GM18951 (cell line): ENCODE measurements at regions not wholly inside any gene's neighbourhood (a gene's known extent, or its start where the extent isn't known, plus 50 kb on each side); places are given as distances from the start of the nearest gene placed in this dataset.

Source experiments
- POLR2A ChIP-seq: IDR thresholded peaks from 4 replicates; pipeline ENCODE4 v1.6.1; 2011; ENCODE audit warnings: mild to moderate bottlenecking; ENCODE audit not compliant: insufficient read length, insufficient read depth; ENCODE audit errors: extremely low read depth
- in situ Hi-C: fragments of 300-500 bp; cut with MboI; formaldehyde crosslinking; loops from one replicate; pipeline ENCODE4 v1.12.0; 2022; ENCODE audit warnings: low sequenced_read_pairs, mixed read lengths, inconsistent platforms; ENCODE audit not compliant: unreplicated experiment

- in situ Hi-C loops = no loop called here
Observed at GRCh38 chr2:2847209-2847676, 516.2 kb upstream of the MYT1L start.

GRCh38 chr2:2846332-2847208, 515.5 kb upstream of the MYT1L start:
- in situ Hi-C loops = no loop called here
- TF ChIP-seq POLR2A = no peak

More at GRCh38 chr2:2847209-2847676, 516.2 kb upstream of the MYT1L start:
- TF ChIP-seq POLR2A = no peak

GRCh38 chr2:2845806-2846315, 514.8 kb upstream of the MYT1L start:
- TF ChIP-seq POLR2A = no peak
- in situ Hi-C loops = no loop called here

- TF ChIP-seq POLR2A = no peak
- in situ Hi-C loops = no loop called here
Observed at GRCh38 chr2:2845267-2845666, 514.2 kb upstream of the MYT1L start.

DNA sequence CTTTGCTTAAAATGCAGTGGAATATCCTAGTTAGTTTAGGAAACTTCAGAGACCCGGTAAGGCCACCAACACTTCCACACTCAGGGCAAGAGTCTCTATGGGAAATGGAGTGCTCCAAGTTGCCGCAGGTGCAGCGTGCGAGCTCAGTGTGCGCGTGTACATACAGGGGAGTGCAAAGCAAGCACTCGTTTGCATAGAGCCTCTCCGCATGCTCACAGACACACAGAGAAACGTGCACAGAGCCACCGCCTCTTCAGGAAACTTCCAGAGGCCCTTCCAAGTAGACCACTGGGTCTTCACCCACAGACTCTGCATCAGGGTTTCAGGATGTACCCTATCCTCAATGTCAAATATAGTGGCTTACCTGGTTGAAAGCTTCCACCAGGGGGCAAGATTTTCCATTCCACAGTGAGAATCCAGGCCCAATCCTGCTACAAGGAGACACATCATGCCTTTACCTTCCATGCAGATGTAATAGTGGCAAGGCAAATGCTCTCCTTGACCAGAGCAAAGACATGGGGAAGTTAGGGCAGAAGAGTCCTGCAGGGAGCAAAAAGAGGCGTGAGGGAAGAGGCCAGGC, 513.0 kb upstream of the MYT1L start:
- TF ChIP-seq POLR2A = no peak
- in situ Hi-C loops = no loop called here

DNA sequence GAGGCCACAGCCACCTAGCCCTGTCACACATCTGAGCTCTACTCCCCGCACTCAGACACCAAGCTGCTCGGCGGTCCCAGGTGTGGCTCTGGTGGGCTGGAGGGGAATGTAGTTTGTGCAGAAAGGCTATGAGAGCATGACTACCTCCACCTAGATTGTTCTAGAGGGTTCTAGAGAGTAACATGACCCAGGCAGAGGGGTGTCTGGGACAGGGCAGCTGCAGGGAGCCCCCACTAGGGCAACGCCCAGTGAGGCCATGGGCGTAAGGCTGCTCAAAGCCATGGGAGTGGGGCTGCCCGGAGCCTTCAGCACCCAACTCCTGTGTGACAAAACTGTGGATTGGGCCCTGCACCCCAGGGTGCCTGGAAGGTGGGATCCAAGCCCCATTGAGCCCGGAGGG, 511.4 kb upstream of the MYT1L start:
- in situ Hi-C loops = no loop called here

DNA sequence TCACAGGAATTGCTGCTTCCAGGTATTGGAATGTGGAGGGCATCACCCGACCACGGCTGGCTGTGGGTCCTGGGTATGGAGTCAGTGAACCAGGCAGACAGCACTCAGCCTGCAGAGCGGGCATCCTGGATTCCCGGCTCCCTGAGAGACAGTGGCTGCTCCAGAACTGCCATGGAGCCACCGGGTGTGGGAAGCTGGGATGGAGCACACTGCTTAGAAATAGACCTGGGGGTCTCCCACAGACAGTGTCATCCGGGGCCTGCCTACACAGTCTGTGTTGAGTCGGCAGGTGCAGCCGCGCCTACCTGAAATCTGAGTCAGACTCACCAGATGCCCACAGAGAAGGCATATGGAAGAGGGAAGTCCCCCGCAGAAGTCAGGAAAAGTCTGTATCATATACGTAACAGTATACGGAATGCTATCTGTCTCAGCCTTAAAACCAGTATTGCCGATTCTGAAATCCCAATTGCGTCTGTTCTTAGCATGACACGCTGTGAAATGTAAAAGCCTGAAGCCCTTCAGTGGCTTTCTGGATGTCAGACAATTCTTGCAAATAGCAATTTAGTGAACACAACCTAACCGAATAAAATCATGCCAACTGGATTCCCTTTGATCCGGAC, 509.7 kb upstream of the MYT1L start:
- TF ChIP-seq POLR2A = no peak
- in situ Hi-C loops = no loop called here

More for the DNA sequence above, 511.4 kb upstream of the MYT1L start:
- TF ChIP-seq POLR2A = no peak

DNA sequence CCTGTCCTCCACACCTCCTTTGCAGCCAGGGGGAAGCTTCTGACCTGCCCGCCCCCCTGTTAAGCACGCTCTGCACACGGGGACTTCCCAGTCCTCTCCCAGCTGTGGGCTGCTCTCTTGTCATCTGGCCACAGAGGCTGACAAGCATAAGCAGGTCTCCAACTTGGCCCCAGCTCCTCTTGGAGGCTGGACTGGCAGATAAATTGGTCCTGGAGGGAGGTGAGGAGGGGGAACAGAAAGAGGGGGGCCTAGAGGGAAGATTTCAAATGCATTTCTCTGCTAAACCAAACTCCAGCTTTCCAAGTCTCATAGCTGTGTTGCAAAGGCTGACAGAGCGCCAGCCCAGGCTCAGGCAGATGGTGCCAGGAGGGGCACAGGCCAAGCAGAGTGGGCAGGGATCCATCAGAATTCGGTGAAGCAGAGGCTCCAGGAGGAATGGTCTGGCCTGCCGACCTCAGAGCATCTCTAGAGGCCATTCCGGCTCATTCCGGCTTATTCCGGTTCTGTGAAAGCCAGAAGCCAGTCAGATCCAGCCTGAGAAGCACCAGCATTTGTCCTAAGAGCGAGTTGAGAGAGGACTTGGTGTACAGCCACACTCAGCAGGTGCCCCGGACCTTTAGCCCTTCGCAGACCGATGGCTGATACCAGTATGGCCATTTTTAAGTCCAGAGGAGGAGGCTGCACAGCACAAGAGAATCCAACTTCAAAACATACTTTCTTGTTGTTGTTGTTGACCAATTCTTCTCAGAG, 508.9 kb upstream of the MYT1L start:
- no peak for TF ChIP-seq POLR2A

GRCh38 chr2:2839393-2839781, 508.3 kb upstream of the MYT1L start:
- in situ Hi-C loops = no loop called here
- no peak for TF ChIP-seq POLR2A

More for the DNA sequence above, 508.9 kb upstream of the MYT1L start:
- in situ Hi-C loops = no loop called here

DNA sequence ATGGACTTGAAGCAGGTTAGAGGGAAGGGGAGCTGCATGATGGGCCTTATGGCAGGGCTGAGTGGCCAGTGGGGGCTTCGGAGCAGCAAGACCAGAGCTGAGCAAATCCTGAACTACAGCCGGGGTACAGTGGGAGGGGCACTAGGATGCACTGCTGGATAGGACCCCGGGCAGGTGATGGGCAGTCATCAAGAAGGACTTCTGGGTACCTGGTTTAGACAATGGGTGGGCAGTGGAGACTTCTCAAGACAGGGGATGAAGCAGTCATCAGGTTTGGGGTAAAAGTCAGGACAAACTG, 507.4 kb upstream of the MYT1L start:
- in situ Hi-C loops = no loop called here
- TF ChIP-seq POLR2A = no peak

- in situ Hi-C loops = no loop called here
- no peak for TF ChIP-seq POLR2A
Observed at GRCh38 chr2:2837746-2838547, 506.9 kb upstream of the MYT1L start.

GRCh38 chr2:2836343-2837070, 505.4 kb upstream of the MYT1L start:
- TF ChIP-seq POLR2A = no peak
- in situ Hi-C loops = no loop called here
